Vagina (tissue), 2 donors: ENCODE measurements at regions not wholly inside any gene's neighbourhood (a gene's known extent, or its start where the extent isn't known, plus 50 kb on each side); places are given as distances from the start of the nearest gene placed in this dataset.

ENCODE experiments used
- DNase-seq, 2 donors: peaks; one replicate each; pipeline ENCODE4 v3.0.0-alpha.2; 2017; ENCODE audit errors: extremely low spot score in 2 of 2
- H3K27ac ChIP-seq: fragments of 200-600 bp; sonication (generic); one replicate; pipeline ENCODE4 v1.5.1; 2019
- H3K27me3 ChIP-seq: fragments of 200-600 bp; sonication (generic); one replicate; pipeline ENCODE4 v1.5.1; 2019
- H3K36me3 ChIP-seq, 2 donors: fragments of 200-600 bp; sonication (generic); one replicate each; pipeline ENCODE4 v1.5.1; 2017 to 2019
- H3K4me1 ChIP-seq: fragments of 200-600 bp; sonication (generic); one replicate; pipeline ENCODE4 v1.5.1; 2019
- H3K4me3 ChIP-seq, 2 donors: fragments of 200-600 bp; sonication (generic); 1 replicate in 1 of 2; 2 replicates in 1 of 2; pipeline ENCODE4 v1.5.1; 2016 to 2019
- H3K9me3 ChIP-seq: fragments of 200-600 bp; sonication (generic); one replicate; pipeline ENCODE4 v1.5.1; 2019
- CTCF ChIP-seq, 3 experiments: fragments of 450-650 bp in 2 of 3; fragments of 200-600 bp in 1 of 3; sonication (generic) in 1 of 3; IDR thresholded peaks; one replicate each; pipeline ENCODE4 v1.5.1; 2017 to 2019; ENCODE audit warnings: antibody characterized with exemption in 3 of 3, mild to moderate bottlenecking in 2 of 3, moderate library complexity in 2 of 3
- POLR2A ChIP-seq, 2 donors: fragments of 450-650 bp; IDR thresholded peaks; one replicate each; pipeline ENCODE4 v1.6.1; 2017; ENCODE audit warnings: antibody characterized with exemption in 2 of 2, mild to moderate bottlenecking in 2 of 2, moderate library complexity in 2 of 2
- POLR2AphosphoS5 ChIP-seq, 2 donors: sonication (generic); formaldehyde crosslinking; IDR thresholded peaks; one replicate each; pipeline ENCODE4 v1.9.0; 2017; ENCODE audit warnings: antibody characterized with exemption in 2 of 2, mild to moderate bottlenecking in 2 of 2, low read depth in 1 of 2; ENCODE audit not compliant: insufficient read depth in 1 of 2
- intact Hi-C: fragments of 100-400 bp; cut with DNase I; formaldehyde crosslinking; loops from one replicate; pipeline ENCODE4 v1.15.1; 2023

- H3K27me3 ChIP-seq: no peaks in the 10 kb centered on the region
- H3K4me1 ChIP-seq: no peaks in the 10 kb centered on the region
- no peaks in the 10 kb centered on the region for H3K9me3 ChIP-seq
- DNase-seq: no peak
- H3K36me3 ChIP-seq: no peaks in the 10 kb centered on the region
- TF ChIP-seq POLR2AphosphoS5 (IDR thresholded peaks at IDR 0.05; ENCODE audit: insufficient read depth in 1 of 2, low read depth in 1 of 2) (no peak), CTCF (IDR thresholded peaks at IDR 0.05) (no peak), POLR2A (IDR thresholded peaks at IDR 0.05) (no peak)
- H3K4me3 ChIP-seq: no peak overlapping the region
- H3K27ac ChIP-seq: no peak overlapping the region
- intact Hi-C loops: no loop called here
Observed at GRCh38 chr16:27646806-27647205, 96.9 kb downstream of the KATNIP start.

- intact Hi-C loops: no loop called here
- no peaks in the 10 kb centered on the region for H3K9me3 ChIP-seq
- DNase-seq: no peak
- TF ChIP-seq CTCF (IDR thresholded peaks at IDR 0.05) (no peak), POLR2A (IDR thresholded peaks at IDR 0.05) (no peak)
- H3K27me3 ChIP-seq: no peaks in the 10 kb centered on the region
- no peaks in the 10 kb centered on the region for H3K4me1 ChIP-seq
- H3K27ac ChIP-seq: no peak overlapping the region
- H3K36me3 ChIP-seq: no peaks in the 10 kb centered on the region
- H3K4me3 ChIP-seq: no peak overlapping the region
Observed at GRCh38 chr16:27649021-27649420, 99.1 kb downstream of the KATNIP start.

- intact Hi-C loops: no loop called here
- TF ChIP-seq CTCF (IDR thresholded peaks at IDR 0.05): no peak
- no peak overlapping the region for H3K27ac ChIP-seq
Observed at GRCh38 chr16:27650073-27650701, 100.2 kb downstream of the KATNIP start.

GRCh38 chr16:27651301-27651700 lies 101.4 kb downstream of the KATNIP start:
- Histone ChIP-seq H3K36me3 (no peaks in the 10 kb centered on the region), H3K4me3 (no peak overlapping the region), H3K4me1 (no peaks in the 10 kb centered on the region), H3K27ac (no peak overlapping the region), H3K27me3 (no peaks in the 10 kb centered on the region), H3K9me3 (no peaks in the 10 kb centered on the region)
- intact Hi-C loops: no loop called here
- no peak for TF ChIP-seq POLR2A (IDR thresholded peaks at IDR 0.05)
- TF ChIP-seq CTCF (IDR thresholded peaks at IDR 0.05): no peak
- no peak for TF ChIP-seq POLR2AphosphoS5 (IDR thresholded peaks at IDR 0.05; ENCODE audit: insufficient read depth in 1 of 2, low read depth in 1 of 2)
- no peak for DNase-seq

More at GRCh38 chr16:27650073-27650701, 100.2 kb downstream of the KATNIP start:
- Histone ChIP-seq H3K4me1 (no peaks in the 10 kb centered on the region), H3K9me3 (no peaks in the 10 kb centered on the region), H3K27me3 (no peaks in the 10 kb centered on the region), H3K4me3 (no peak overlapping the region), H3K36me3 (no peaks in the 10 kb centered on the region)
- DNase-seq: no peak

DNA sequence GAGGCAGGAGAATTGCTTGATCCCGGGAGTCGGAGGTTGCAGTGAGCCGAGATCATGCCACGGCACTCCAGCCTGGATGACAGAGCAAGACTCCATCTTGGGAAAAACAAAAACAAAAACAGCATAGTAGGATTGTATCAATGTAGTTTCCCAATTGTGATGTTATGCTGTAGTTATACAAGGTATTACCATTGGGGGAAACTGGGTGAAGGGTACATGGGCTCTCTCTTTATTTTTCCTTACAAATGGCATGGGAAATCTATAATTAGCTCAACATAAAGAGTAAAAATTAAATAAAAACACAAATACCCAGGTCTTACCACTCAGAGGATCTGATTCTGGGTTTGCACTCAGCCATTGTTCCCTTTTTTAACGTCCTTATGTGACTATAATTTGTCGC lies 107.9 kb downstream of the KATNIP start:
- intact Hi-C loops: no loop called here
- TF ChIP-seq POLR2AphosphoS5 (IDR thresholded peaks at IDR 0.05; ENCODE audit: insufficient read depth in 1 of 2, low read depth in 1 of 2) (no peak), POLR2A (IDR thresholded peaks at IDR 0.05) (no peak), CTCF (IDR thresholded peaks at IDR 0.05) (no peak)
- no peaks in the 10 kb centered on the region for H3K4me1 ChIP-seq
- H3K4me3 ChIP-seq: no peak overlapping the region
- no peaks in the 10 kb centered on the region for H3K9me3 ChIP-seq
- H3K27me3 ChIP-seq: no peaks in the 10 kb centered on the region
- no peak for DNase-seq
- H3K36me3 ChIP-seq: no peaks in the 10 kb centered on the region
- no peak overlapping the region for H3K27ac ChIP-seq
